HEK293T (cell line): ENCODE measurements at regions not wholly inside any gene's neighbourhood (a gene's known extent, or its start where the extent isn't known, plus 50 kb on each side); places are given as distances from the start of the nearest gene placed in this dataset.

Source experiments
- CTCF ChIA-PET: fragments of 350-600 bp; formaldehyde crosslinking; extraction: SDS; loops from one replicate; lab custom pipeline; 2021; ENCODE audit warnings: antibody characterized with exemption, inconsistent platforms; lab: Yijun Ruan, JAX
- POLR2A ChIA-PET: fragments of 350-600 bp; formaldehyde crosslinking; extraction: SDS; loops from one replicate; lab custom pipeline; 2020; ENCODE audit warnings: antibody characterized with exemption, inconsistent platforms; lab: Yijun Ruan, JAX
- DNase-seq: peaks from one replicate; pipeline ENCODE4 v3.0.0; 2012; ENCODE audit warnings: mixed read lengths; ENCODE audit errors: extremely low spot score
- ARNT ChIP-seq: fragments of 450-650 bp; IDR thresholded peaks from 2 replicates; pipeline ENCODE4 v1.6.1; 2017; ENCODE audit warnings: mild to moderate bottlenecking
- BHLHE40 ChIP-seq: fragments of 450-650 bp; IDR thresholded peaks from 2 replicates; pipeline ENCODE4 v1.6.1; 2016; ENCODE audit warnings: mild to moderate bottlenecking, moderate library complexity, borderline replicate concordance
- CTBP1 ChIP-seq: fragments of 450-650 bp; IDR thresholded peaks from 2 replicates; pipeline ENCODE4 v1.6.1; 2016; ENCODE audit warnings: borderline replicate concordance
- ELF4 ChIP-seq: fragments of 450-650 bp; IDR thresholded peaks from 2 replicates; pipeline ENCODE4 v1.6.1; 2017; ENCODE audit warnings: antibody characterized with exemption
- FOXA1 ChIP-seq: fragments of 450-650 bp; IDR thresholded peaks from 2 replicates; pipeline ENCODE4 v1.6.1; 2016; ENCODE audit warnings: mild to moderate bottlenecking
- FOXK2 ChIP-seq: fragments of 450-650 bp; IDR thresholded peaks from 2 replicates; pipeline ENCODE4 v1.6.1; 2016; ENCODE audit warnings: mild to moderate bottlenecking
- FOXM1 ChIP-seq: fragments of 450-650 bp; IDR thresholded peaks from 2 replicates; pipeline ENCODE4 v1.6.1; 2017; ENCODE audit warnings: mild to moderate bottlenecking, borderline replicate concordance
- HDGF ChIP-seq: fragments of 450-650 bp; IDR thresholded peaks from 2 replicates; pipeline ENCODE4 v1.6.1; 2017; ENCODE audit warnings: antibody characterized with exemption, borderline replicate concordance
- L3MBTL2 ChIP-seq: fragments of 450-650 bp; conservative IDR thresholded peaks from 2 replicates; pipeline ENCODE4 v1.6.1; 2016; ENCODE audit warnings: mild to moderate bottlenecking
- LEF1 ChIP-seq: fragments of 450-650 bp; IDR thresholded peaks from 2 replicates; pipeline ENCODE4 v1.6.1; 2017; ENCODE audit warnings: mild to moderate bottlenecking, borderline replicate concordance
- NFRKB ChIP-seq: fragments of 450-650 bp; IDR thresholded peaks from 2 replicates; pipeline ENCODE4 v1.6.1; 2016; ENCODE audit warnings: mild to moderate bottlenecking, moderate library complexity
- SP1 ChIP-seq: fragments of 450-650 bp; IDR thresholded peaks from 2 replicates; pipeline ENCODE4 v1.6.1; 2017
- SUZ12 ChIP-seq: fragments of 450-650 bp; IDR thresholded peaks from 2 replicates; pipeline ENCODE4 v1.6.1; 2016; ENCODE audit warnings: mild to moderate bottlenecking
- TARDBP ChIP-seq: fragments of 450-650 bp; IDR thresholded peaks from 2 replicates; pipeline ENCODE4 v1.6.1; 2016
- ZNF384 ChIP-seq: fragments of 450-650 bp; IDR thresholded peaks from 2 replicates; pipeline ENCODE4 v1.6.1; 2016
- TF ChIP-seq, protein P1 (sequence below): fragments of 450-650 bp; IDR thresholded peaks from 2 replicates; pipeline ENCODE4 v1.6.1; 2016

GRCh38 chr13:112183532-112184090, 116.7 kb downstream of the SOX1 start:
- no peak for DNase-seq
- no peak for TF ChIP-seq HDGF
- ChIA-PET POLR2A (no interaction called here), CTCF (no interaction called here)

DNA sequence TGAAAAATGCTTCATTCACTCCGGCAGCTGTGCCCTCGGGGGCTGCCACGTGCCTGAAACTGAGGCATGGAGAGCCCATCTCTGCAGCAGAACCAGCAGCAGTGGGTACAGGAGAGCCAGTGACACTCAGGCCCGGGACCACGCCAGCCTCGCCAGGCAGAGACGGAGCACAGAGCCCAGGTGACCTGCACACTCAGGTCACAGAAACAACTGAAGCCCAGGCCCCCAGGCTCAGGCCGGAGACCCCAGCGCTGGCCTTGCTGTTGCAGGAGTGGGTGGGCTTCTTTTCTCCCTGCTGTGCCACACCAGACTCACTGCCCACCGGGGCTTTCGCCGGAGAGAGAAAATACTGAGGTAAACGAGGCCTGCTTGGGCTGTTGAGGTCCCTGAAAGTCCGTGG, 117.3 kb downstream of the SOX1 start:
- DNase-seq = no peak
- POLR2A ChIA-PET = no interaction called here
- CTCF ChIA-PET = no interaction called here
- TF ChIP-seq FOXK2 (no peak), BHLHE40 (no peak), SUZ12 (no peak), HDGF (no peak), NFRKB (no peak), LEF1 (no peak), SP1 (no peak), FOXA1 (no peak), TARDBP (no peak), FOXM1 (no peak), CTBP1 (no peak), ELF4 (no peak), L3MBTL2 (no peak), ARNT (no peak), ZNF384 (no peak)
- TF ChIP-seq, protein P1, sequence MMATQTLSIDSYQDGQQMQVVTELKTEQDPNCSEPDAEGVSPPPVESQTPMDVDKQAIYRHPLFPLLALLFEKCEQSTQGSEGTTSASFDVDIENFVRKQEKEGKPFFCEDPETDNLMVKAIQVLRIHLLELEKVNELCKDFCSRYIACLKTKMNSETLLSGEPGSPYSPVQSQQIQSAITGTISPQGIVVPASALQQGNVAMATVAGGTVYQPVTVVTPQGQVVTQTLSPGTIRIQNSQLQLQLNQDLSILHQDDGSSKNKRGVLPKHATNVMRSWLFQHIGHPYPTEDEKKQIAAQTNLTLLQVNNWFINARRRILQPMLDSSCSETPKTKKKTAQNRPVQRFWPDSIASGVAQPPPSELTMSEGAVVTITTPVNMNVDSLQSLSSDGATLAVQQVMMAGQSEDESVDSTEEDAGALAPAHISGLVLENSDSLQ = no peak

GRCh38 chr13:112184851-112185371, 118.0 kb downstream of the SOX1 start:
- DNase-seq = no peak
- ChIA-PET CTCF (no interaction called here), POLR2A (no interaction called here)
- TF ChIP-seq NFRKB (no peak), CTBP1 (no peak), ZNF384 (no peak), BHLHE40 (no peak), SUZ12 (no peak)

DNA sequence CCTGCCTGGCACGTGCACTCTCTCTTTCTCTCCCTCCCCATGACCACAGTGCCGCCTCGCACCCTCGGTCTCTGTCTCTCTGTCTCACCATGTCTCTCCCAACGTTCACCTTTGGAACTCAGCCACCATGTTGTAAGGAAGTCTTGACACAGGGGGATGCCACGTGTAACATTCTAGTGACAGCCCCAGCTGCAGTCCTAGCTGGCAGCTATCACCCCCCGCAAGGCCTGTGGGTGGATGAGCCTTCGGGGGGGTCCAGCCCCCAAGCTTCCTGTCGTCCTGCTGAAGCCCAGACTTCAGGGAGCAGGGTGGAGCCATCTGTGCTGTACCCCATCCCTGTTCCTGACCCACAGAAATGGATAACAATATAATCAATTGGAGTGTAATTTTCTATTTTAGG, 118.5 kb downstream of the SOX1 start:
- TF ChIP-seq HDGF (no peak), FOXA1 (no peak), ZNF384 (no peak), TARDBP (no peak), FOXM1 (no peak), CTBP1 (no peak), FOXK2 (no peak), ELF4 (no peak), SUZ12 (no peak), L3MBTL2 (no peak), ARNT (no peak), LEF1 (no peak), BHLHE40 (no peak), NFRKB (no peak), SP1 (no peak)
- TF ChIP-seq, protein P1 = no peak
- CTCF ChIA-PET = no interaction called here
- POLR2A ChIA-PET = no interaction called here
- DNase-seq = no peak

DNA sequence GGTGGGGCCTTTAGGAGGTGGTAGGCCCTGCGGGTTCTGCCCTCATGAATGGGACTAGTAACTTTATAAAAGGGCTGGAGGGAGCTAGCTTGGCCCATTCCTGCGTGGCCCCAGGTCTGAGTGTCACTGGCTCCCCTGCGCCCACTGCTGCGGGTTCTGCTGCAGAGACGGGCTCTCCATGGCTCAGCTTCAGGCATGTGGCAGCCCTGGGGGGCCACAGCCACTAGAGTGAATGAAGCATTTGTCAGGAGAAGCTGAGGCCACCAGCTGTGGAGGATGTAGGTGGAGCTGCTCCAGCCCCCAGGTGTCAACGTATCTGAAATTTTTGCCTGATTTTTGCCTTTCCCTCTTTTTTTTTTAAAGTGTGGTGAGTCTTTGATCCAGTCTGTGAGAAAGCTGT, 119.1 kb downstream of the SOX1 start:
- DNase-seq = no peak
- ChIA-PET POLR2A (no interaction called here), CTCF (no interaction called here)
- TF ChIP-seq TARDBP (no peak), ARNT (no peak), BHLHE40 (no peak), FOXM1 (no peak), NFRKB (no peak), LEF1 (no peak), FOXK2 (no peak), CTBP1 (no peak), HDGF (no peak), ELF4 (no peak), FOXA1 (no peak), SUZ12 (no peak), L3MBTL2 (no peak)
- TF ChIP-seq, protein P1 = no peak

DNA sequence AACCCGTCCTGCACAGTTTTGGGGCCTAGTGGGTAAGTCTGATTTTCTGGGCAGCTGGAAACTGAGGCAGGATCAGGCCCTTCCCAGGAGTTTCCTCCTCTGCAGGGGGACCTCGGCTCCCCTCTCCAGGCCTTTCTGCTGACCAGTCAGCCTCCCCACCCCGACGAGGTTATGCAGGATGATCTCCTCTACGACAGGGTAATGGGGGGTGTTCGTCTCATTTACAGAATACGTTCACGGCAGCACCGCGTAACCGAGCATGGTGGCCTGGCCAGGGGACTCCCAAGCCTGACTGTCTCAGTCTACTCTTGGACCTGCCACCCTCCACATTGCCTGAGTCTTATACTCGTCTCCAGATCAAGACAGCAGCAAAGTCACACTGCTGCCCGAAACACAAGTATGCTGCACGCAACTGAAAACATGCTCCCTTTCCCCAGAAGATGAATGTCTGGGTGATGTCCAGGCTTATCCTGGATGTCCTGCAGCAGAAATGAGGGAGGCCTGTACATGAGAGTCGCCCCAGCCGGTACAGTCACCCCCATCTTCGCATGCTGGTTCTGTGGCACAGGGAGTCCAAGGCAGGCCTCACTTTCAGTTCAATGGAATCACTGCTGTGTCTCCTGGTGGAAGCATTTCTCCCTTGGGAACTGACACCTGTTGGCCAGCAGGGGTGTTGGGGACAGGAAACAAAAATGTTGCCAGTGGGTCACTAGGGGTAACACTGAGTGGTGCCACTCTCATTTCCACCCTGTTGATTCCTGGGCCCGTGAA, 120.8 kb downstream of the SOX1 start:
- no peak for TF ChIP-seq HDGF
- no peak for TF ChIP-seq CTBP1
- no peak for TF ChIP-seq SUZ12
- TF ChIP-seq FOXM1 = no peak
- no peak for TF ChIP-seq BHLHE40
- TF ChIP-seq ARNT = no peak
- TF ChIP-seq ZNF384 = no peak
- no peak for TF ChIP-seq L3MBTL2
- no peak for TF ChIP-seq FOXK2
- TF ChIP-seq LEF1 = no peak
- no peak for TF ChIP-seq NFRKB
- TF ChIP-seq FOXA1 = no peak
- no peak for TF ChIP-seq TARDBP
- TF ChIP-seq ELF4 = no peak
- TF ChIP-seq, protein P1 = no peak
- no peak for TF ChIP-seq SP1
- ChIA-PET POLR2A (no interaction called here), CTCF (no interaction called here)
- DNase-seq = no peak
